HepG2 (cell line): ENCODE measurements at regions not wholly inside any gene's neighbourhood (a gene's known extent, or its start where the extent isn't known, plus 50 kb on each side); places are given as distances from the start of the nearest gene placed in this dataset.

Experiments used
- AGO1 ChIP-seq: fragments of 200-400 bp; formaldehyde crosslinking; IDR thresholded peaks from 2 replicates; pipeline ENCODE4 v1.6.1; 2017; ENCODE audit warnings: mild to moderate bottlenecking, low read depth, low read length, moderate library complexity; ENCODE audit not compliant: poor library complexity, severe bottlenecking
- CEBPB ChIP-seq: IDR thresholded peaks from 2 replicates; pipeline ENCODE4 v1.6.1; 2011; ENCODE audit warnings: low read depth, low read length, improper control_type of control experiment, borderline replicate concordance
- ELF3 ChIP-seq: IDR thresholded peaks from 2 replicates; pipeline ENCODE4 v1.6.1; 2016; ENCODE audit warnings: missing genetic modification reagents, missing compliant biosample characterization
- GATAD1 ChIP-seq: IDR thresholded peaks from 2 replicates; pipeline ENCODE4 v1.6.1; 2016; ENCODE audit warnings: missing genetic modification reagents, missing compliant biosample characterization
- HNRNPK ChIP-seq: fragments of 200-400 bp; formaldehyde crosslinking; IDR thresholded peaks from 2 replicates; pipeline ENCODE4 v1.6.1; 2018; ENCODE audit warnings: low read length, low read depth, moderate library complexity, mild to moderate bottlenecking; ENCODE audit not compliant: poor library complexity, severe bottlenecking
- IKZF5 ChIP-seq: IDR thresholded peaks from 2 replicates; pipeline ENCODE4 v1.6.1; 2018; ENCODE audit warnings: missing genetic modification reagents, mild to moderate bottlenecking, missing compliant biosample characterization
- MIXL1 ChIP-seq: IDR thresholded peaks from 2 replicates; pipeline ENCODE4 v1.6.1; 2016
- MTF1 ChIP-seq: sonication (generic); formaldehyde crosslinking; IDR thresholded peaks from 2 replicates; pipeline ENCODE4 v1.5.0; 2020; ENCODE audit warnings: missing genetic modification reagents
- NFATC3 ChIP-seq: sonication (generic); formaldehyde crosslinking; IDR thresholded peaks from 2 replicates; pipeline ENCODE4 v1.5.1; 2020; ENCODE audit warnings: mild to moderate bottlenecking, missing genetic modification reagents
- ONECUT2 ChIP-seq: sonication (generic); formaldehyde crosslinking; IDR thresholded peaks from 2 replicates; pipeline ENCODE4 v1.4.0; 2020; ENCODE audit warnings: missing genetic modification reagents
- SCMH1 ChIP-seq: sonication (generic); formaldehyde crosslinking; IDR thresholded peaks from 2 replicates; pipeline ENCODE4 v1.9.0; 2021; ENCODE audit warnings: missing genetic modification reagents, mild to moderate bottlenecking, borderline replicate concordance
- SMAD1 ChIP-seq: sonication (generic); formaldehyde crosslinking; IDR thresholded peaks from 2 replicates; pipeline ENCODE4 v1.4.0; 2020; ENCODE audit warnings: missing genetic modification reagents, low read depth, mild to moderate bottlenecking, borderline replicate concordance
- TRAFD1 ChIP-seq: sonication (generic); formaldehyde crosslinking; IDR thresholded peaks from 2 replicates; pipeline ENCODE4 v1.5.1; 2020; ENCODE audit warnings: missing genetic modification reagents, mild to moderate bottlenecking, borderline replicate concordance
- XRCC5 ChIP-seq: fragments of 200-400 bp; formaldehyde crosslinking; optimal IDR thresholded peaks from 2 replicates; pipeline ENCODE3; 2017; ENCODE audit warnings: mild to moderate bottlenecking, low read length
- ZNF256 ChIP-seq: sonication (generic); formaldehyde crosslinking; conservative IDR thresholded peaks from 2 replicates; pipeline ENCODE4 v1.4.0; 2020; ENCODE audit warnings: missing genetic modification reagents
- ZNF274 ChIP-seq: sonication (generic); formaldehyde crosslinking; IDR thresholded peaks from 2 replicates; pipeline ENCODE4 v1.5.1; 2020; ENCODE audit warnings: mild to moderate bottlenecking, missing genetic modification reagents
- ZNF513 ChIP-seq: sonication (generic); formaldehyde crosslinking; conservative IDR thresholded peaks from 2 replicates; pipeline ENCODE4 v1.5.0; 2020; ENCODE audit warnings: missing genetic modification reagents
- ZNF557 ChIP-seq: sonication (generic); formaldehyde crosslinking; IDR thresholded peaks from 2 replicates; pipeline ENCODE4 v1.4.0; 2020; ENCODE audit warnings: missing genetic modification reagents
- ZNF670 ChIP-seq: sonication (generic); formaldehyde crosslinking; IDR thresholded peaks from 2 replicates; pipeline ENCODE4 v1.8.0; 2022; ENCODE audit warnings: mild to moderate bottlenecking, missing genetic modification reagents, borderline replicate concordance
- ZNF713 ChIP-seq: sonication (generic); formaldehyde crosslinking; IDR thresholded peaks from 2 replicates; pipeline ENCODE4 v1.4.0; 2020; ENCODE audit warnings: mild to moderate bottlenecking, missing genetic modification reagents
- TF ChIP-seq, protein P1 (sequence below): sonication (generic); formaldehyde crosslinking; conservative IDR thresholded peaks from 2 replicates; pipeline ENCODE4 v1.4.0; 2020; ENCODE audit warnings: missing genetic modification reagents
- TF ChIP-seq, protein P2 (sequence below): sonication (generic); formaldehyde crosslinking; IDR thresholded peaks from 2 replicates; pipeline ENCODE4 v1.5.1; 2020; ENCODE audit warnings: mild to moderate bottlenecking, missing genetic modification reagents, moderate library complexity

GRCh38 chr6:16964553-16965499, 137.0 kb upstream of the STMND1 start (continued):
- TF ChIP-seq, protein P1, sequence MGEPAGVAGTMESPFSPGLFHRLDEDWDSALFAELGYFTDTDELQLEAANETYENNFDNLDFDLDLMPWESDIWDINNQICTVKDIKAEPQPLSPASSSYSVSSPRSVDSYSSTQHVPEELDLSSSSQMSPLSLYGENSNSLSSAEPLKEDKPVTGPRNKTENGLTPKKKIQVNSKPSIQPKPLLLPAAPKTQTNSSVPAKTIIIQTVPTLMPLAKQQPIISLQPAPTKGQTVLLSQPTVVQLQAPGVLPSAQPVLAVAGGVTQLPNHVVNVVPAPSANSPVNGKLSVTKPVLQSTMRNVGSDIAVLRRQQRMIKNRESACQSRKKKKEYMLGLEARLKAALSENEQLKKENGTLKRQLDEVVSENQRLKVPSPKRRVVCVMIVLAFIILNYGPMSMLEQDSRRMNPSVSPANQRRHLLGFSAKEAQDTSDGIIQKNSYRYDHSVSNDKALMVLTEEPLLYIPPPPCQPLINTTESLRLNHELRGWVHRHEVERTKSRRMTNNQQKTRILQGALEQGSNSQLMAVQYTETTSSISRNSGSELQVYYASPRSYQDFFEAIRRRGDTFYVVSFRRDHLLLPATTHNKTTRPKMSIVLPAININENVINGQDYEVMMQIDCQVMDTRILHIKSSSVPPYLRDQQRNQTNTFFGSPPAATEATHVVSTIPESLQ (CRISPR knock-in tag), result 0 out of 2 replicates have a peak, but pooled peaks have one; percentile 52
- no peak for TF ChIP-seq SCMH1 (CRISPR knock-in tag)
- TF ChIP-seq IKZF5 (CRISPR knock-in tag), result peak; percentile 53; the same call in 1 of the 2 replicates
- TF ChIP-seq XRCC5, result peak; percentile 74
- TF ChIP-seq HNRNPK, result no peak
- TF ChIP-seq CEBPB, result no peak
- 0 out of 2 replicates have a peak, but pooled peaks have one; percentile 64 for TF ChIP-seq TRAFD1 (CRISPR knock-in tag)
- no peak for TF ChIP-seq ZNF256
- peak; percentile 72; the same call in 1 of the 2 replicates for TF ChIP-seq ZNF274
- no peak for TF ChIP-seq NFATC3
- no peak for TF ChIP-seq ONECUT2
- TF ChIP-seq, protein P2, sequence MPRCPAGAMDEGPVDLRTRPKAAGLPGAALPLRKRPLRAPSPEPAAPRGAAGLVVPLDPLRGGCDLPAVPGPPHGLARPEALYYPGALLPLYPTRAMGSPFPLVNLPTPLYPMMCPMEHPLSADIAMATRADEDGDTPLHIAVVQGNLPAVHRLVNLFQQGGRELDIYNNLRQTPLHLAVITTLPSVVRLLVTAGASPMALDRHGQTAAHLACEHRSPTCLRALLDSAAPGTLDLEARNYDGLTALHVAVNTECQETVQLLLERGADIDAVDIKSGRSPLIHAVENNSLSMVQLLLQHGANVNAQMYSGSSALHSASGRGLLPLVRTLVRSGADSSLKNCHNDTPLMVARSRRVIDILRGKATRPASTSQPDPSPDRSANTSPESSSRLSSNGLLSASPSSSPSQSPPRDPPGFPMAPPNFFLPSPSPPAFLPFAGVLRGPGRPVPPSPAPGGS (CRISPR knock-in tag), result 0 out of 2 replicates have a peak, but pooled peaks have one; percentile 29
- TF ChIP-seq ZNF713 (CRISPR knock-in tag), result no peak
- TF ChIP-seq ZNF670 (CRISPR knock-in tag), result no peak
- TF ChIP-seq ZNF513 (CRISPR knock-in tag), result no peak
- peak; percentile 34; the same call in 1 of the 2 replicates for TF ChIP-seq GATAD1
- no peak for TF ChIP-seq MIXL1 (CRISPR knock-in tag)
- TF ChIP-seq AGO1, result no peak
- TF ChIP-seq MTF1, result no peak
- TF ChIP-seq ELF3 (CRISPR knock-in tag), result 0 out of 2 replicates have a peak, but pooled peaks have one; percentile 47
- TF ChIP-seq ZNF557 (CRISPR knock-in tag), result no peak
- TF ChIP-seq SMAD1 (CRISPR knock-in tag), result no peak
